ENCODE measurements at regions not wholly inside any gene's neighbourhood (a gene's known extent, or its start where the extent isn't known, plus 50 kb on each side); places are given as distances from the start of the nearest gene placed in this dataset.

GRCh38 chr1:23639460-23640095 lies 52.0 kb upstream of the RPL11 start:
- DNase-seq (no peak), ATAC-seq (no peak)
- no peaks in the 10 kb centered on the region for H3K9me3 ChIP-seq (ENCODE audit: low read length)
- 0 out of 2 replicates have a peak, but pooled peaks cover 4% of the 10 kb centered on the region for H3K4me1 ChIP-seq (ENCODE audit: insufficient read depth, low read length)
- intact Hi-C loops (cut with micrococcal nuclease), result loop anchor here (5.0 kb wide), 1 partner anchor 82 kb away; the partner anchor contains the start of gene ID3
- H3K4me2 ChIP-seq (ENCODE audit: low read length), result no peak overlapping the region
- no peaks in the 10 kb centered on the region for H3K79me2 ChIP-seq (ENCODE audit: low read length)
- H3K36me3 ChIP-seq (ENCODE audit: low read depth, low read length), result no peaks in the 10 kb centered on the region
- no peaks in the 10 kb centered on the region for H3F3A ChIP-seq (ENCODE audit: low read length, unreplicated experiment)
- H4K20me1 ChIP-seq (ENCODE audit: low read length), result no peaks in the 10 kb centered on the region
- H3K9ac ChIP-seq (ENCODE audit: low read length), result no peak overlapping the region
- TF ChIP-seq CTCF (conservative IDR thresholded peaks at IDR 0.05; ENCODE audit: low read depth, low read length) (no peak), EZH2 (IDR thresholded peaks at IDR 0.05; ENCODE audit: low read length, unreplicated experiment) (no peak), EZH2phosphoT487 (IDR thresholded peaks at IDR 0.05; ENCODE audit: borderline replicate concordance, low read length) (no peak)
- POLR2A ChIA-PET (ENCODE audit: unreplicated experiment), result no interaction called here
- CTCF ChIA-PET, result interaction anchor here (0.5 to 0.9 kb wide), 2 partner anchors 106 to 108 kb away, joined by 9 to 10 read pairs; partner anchors contain the start of gene E2F2
- no peak overlapping the region for H2AFZ ChIP-seq (ENCODE audit: low read length)
- no peak overlapping the region for H3K27ac ChIP-seq (ENCODE audit: low read length)
- no peaks in the 10 kb centered on the region for H3K27me3 ChIP-seq (ENCODE audit: low read length)
- H3K4me3 ChIP-seq (ENCODE audit: low read length), result no peak overlapping the region
- no peaks in the 10 kb centered on the region for H3K9me2 ChIP-seq (replicated peaks; ENCODE audit: low read length)
- no TSS peak for BruUV-seq (replicated peaks)

GRCh38 chr1:23638786-23639241 lies 52.8 kb upstream of the RPL11 start:
- Histone ChIP-seq H2AFZ (ENCODE audit: low read length) (no peak overlapping the region), H4K20me1 (ENCODE audit: low read length) (no peaks in the 10 kb centered on the region), H3K79me2 (ENCODE audit: low read length) (no peaks in the 10 kb centered on the region), H3K9me2 (replicated peaks; ENCODE audit: low read length) (no peaks in the 10 kb centered on the region), H3K4me2 (ENCODE audit: low read length) (no peak overlapping the region), H3K9me3 (ENCODE audit: low read length) (no peaks in the 10 kb centered on the region), H3K9ac (ENCODE audit: low read length) (no peak overlapping the region), H3K27me3 (ENCODE audit: low read length) (no peaks in the 10 kb centered on the region), H3K4me1 (ENCODE audit: insufficient read depth, low read length) (0 out of 2 replicates have a peak, but pooled peaks cover 4% of the 10 kb centered on the region), H3K4me3 (ENCODE audit: low read length) (no peak overlapping the region), H3K27ac (ENCODE audit: low read length) (no peak overlapping the region), H3F3A (ENCODE audit: low read length, unreplicated experiment) (no peaks in the 10 kb centered on the region), H3K36me3 (ENCODE audit: low read depth, low read length) (no peaks in the 10 kb centered on the region)
- intact Hi-C loops (cut with micrococcal nuclease), result loop anchor here (5.0 kb wide), 1 partner anchor 82 kb away; the partner anchor contains the start of gene ID3
- CTCF ChIA-PET, result interaction anchor here (0.5 to 0.9 kb wide), 2 partner anchors 107 kb away, joined by 9 to 10 read pairs; partner anchors contain the start of gene E2F2
- ATAC-seq (no peak), DNase-seq (no peak)
- POLR2A ChIA-PET (ENCODE audit: unreplicated experiment), result no interaction called here
- BruUV-seq (replicated peaks), result no TSS peak
- TF ChIP-seq EZH2 (IDR thresholded peaks at IDR 0.05; ENCODE audit: low read length, unreplicated experiment), result no peak
- no peak for TF ChIP-seq CTCF (conservative IDR thresholded peaks at IDR 0.05; ENCODE audit: low read depth, low read length)
- no peak for TF ChIP-seq EZH2phosphoT487 (IDR thresholded peaks at IDR 0.05; ENCODE audit: borderline replicate concordance, low read length)

- H3K4me2 ChIP-seq (ENCODE audit: low read length), result no peak overlapping the region
- ChIA-PET POLR2A (ENCODE audit: unreplicated experiment) (no interaction called here), CTCF (interaction anchor here (1.5 to 1.8 kb wide), 3 partner anchors 83 to 141 kb away, joined by 8 to 22 read pairs (median 14); no protein-coding TSS in a partner anchor)
- DNase-seq (no peak), ATAC-seq (no peak)
- H2AFZ ChIP-seq (ENCODE audit: low read length), result no peak overlapping the region
- no peaks in the 10 kb centered on the region for H3K27me3 ChIP-seq (ENCODE audit: low read length)
- no peaks in the 10 kb centered on the region for H3K36me3 ChIP-seq (ENCODE audit: low read depth, low read length)
- TF ChIP-seq EZH2phosphoT487 (IDR thresholded peaks at IDR 0.05; ENCODE audit: borderline replicate concordance, low read length) (no peak), CTCF (conservative IDR thresholded peaks at IDR 0.05; ENCODE audit: low read depth, low read length) (no peak), EZH2 (IDR thresholded peaks at IDR 0.05; ENCODE audit: low read length, unreplicated experiment) (no peak)
- no peak overlapping the region for H3K9ac ChIP-seq (ENCODE audit: low read length)
- H3K9me3 ChIP-seq (ENCODE audit: low read length), result no peaks in the 10 kb centered on the region
- no TSS peak for BruUV-seq (replicated peaks)
- H3F3A ChIP-seq (ENCODE audit: low read length, unreplicated experiment), result no peaks in the 10 kb centered on the region
- 0 out of 2 replicates have a peak, but pooled peaks cover 4% of the 10 kb centered on the region for H3K4me1 ChIP-seq (ENCODE audit: insufficient read depth, low read length)
- H3K27ac ChIP-seq (ENCODE audit: low read length), result no peak overlapping the region
- H4K20me1 ChIP-seq (ENCODE audit: low read length), result no peaks in the 10 kb centered on the region
- intact Hi-C loops (cut with micrococcal nuclease), result loop anchor here (5.0 kb wide), 1 partner anchor 81 kb away; the partner anchor contains the start of gene ID3
- no peaks in the 10 kb centered on the region for H3K9me2 ChIP-seq (replicated peaks; ENCODE audit: low read length)
- H3K79me2 ChIP-seq (ENCODE audit: low read length), result no peaks in the 10 kb centered on the region
- H3K4me3 ChIP-seq (ENCODE audit: low read length), result no peak overlapping the region
Measured at GRCh38 chr1:23638188-23638619, 53.4 kb upstream of the RPL11 start.

Data from PC-3 (cell line).